Ishikawa (cell line): ENCODE measurements at regions not wholly inside any gene's neighbourhood (a gene's known extent, or its start where the extent isn't known, plus 50 kb on each side); places are given as distances from the start of the nearest gene placed in this dataset.

Experiments used
- CEBPB ChIP-seq: IDR thresholded peaks from 2 replicates; pipeline ENCODE4 v1.6.1; 2012
- CREB1 ChIP-seq: IDR thresholded peaks from 2 replicates; pipeline ENCODE4 v1.6.1; 2012; ENCODE audit warnings: low read depth
- EP300 ChIP-seq: IDR thresholded peaks from 2 replicates; pipeline ENCODE4 v1.6.1; 2012; ENCODE audit warnings: borderline replicate concordance
- FOXM1 ChIP-seq: IDR thresholded peaks from 2 replicates; pipeline ENCODE4 v1.6.1; 2012; ENCODE audit warnings: low read depth, borderline replicate concordance
- MAX ChIP-seq: IDR thresholded peaks from 2 replicates; pipeline ENCODE4 v1.6.1; 2012
- ZBTB7A ChIP-seq: IDR thresholded peaks from 2 replicates; pipeline ENCODE4 v1.6.1; 2012; ENCODE audit warnings: low read depth

GRCh38 chr14:86221000-86221399 lies 691.1 kb downstream of the FLRT2 start:
- TF ChIP-seq CEBPB (no peak), CREB1 (no peak), EP300 (no peak), ZBTB7A (no peak), MAX (no peak), FOXM1 (no peak)
